Activated T-cell treated with anti-CD3 and anti-CD28 coated beads for 1 hour (primary cell): ENCODE measurements at regions not wholly inside any gene's neighbourhood (a gene's known extent, or its start where the extent isn't known, plus 50 kb on each side); places are given as distances from the start of the nearest gene placed in this dataset.
"Not testable (repeated sequence)": the region's sequence is repeated elsewhere in the genome, so short reads cannot be mapped to it uniquely, and the experiment has no call there.

Source experiments
- DNase-seq: peaks from one replicate; pipeline ENCODE4 v3.0.0-alpha.2; 2020; ENCODE audit warnings: low read depth

DNA sequence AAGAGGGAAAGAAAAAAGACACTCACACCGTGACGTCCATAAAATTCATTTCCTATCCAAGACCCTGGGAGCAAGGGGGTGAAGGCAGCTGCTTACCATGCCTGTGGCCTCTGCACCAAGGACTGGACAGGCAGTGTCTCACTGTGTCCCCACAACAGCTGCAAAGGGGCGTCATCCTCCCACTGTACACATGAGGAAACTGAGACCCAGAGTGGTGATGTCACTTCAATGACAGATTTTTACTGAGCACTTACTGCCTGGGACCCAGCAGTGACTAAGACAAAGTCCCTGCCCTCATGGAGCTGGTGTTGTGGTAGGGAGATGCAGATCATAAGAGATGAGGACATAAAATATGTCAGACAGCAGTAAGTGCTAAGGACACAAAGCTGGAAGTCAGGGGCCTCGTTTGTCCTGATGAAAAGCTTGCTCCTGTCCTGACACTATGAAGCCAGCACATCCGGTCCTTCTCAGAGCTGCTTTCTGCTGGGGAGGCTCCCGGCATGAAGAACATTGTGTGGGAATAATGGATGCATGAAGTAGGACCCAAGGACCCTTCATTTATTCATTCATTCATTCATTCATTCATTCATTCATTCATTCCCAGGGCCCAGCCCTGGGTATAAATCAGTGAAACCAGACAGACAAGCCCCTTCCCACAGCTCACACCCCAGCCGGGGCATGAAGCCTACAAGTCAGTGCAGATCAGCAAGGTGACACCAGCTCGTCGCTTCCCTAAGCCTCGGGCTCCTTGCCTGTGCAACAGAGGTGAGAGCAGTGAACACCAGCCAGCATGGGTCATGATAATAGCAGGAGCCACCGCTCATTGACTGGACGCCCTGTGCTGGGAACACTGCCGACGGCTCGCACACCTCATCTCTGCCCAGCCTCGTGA is 473.7 kb downstream of the MATN1 start:
- DNase-seq = no peak

DNA sequence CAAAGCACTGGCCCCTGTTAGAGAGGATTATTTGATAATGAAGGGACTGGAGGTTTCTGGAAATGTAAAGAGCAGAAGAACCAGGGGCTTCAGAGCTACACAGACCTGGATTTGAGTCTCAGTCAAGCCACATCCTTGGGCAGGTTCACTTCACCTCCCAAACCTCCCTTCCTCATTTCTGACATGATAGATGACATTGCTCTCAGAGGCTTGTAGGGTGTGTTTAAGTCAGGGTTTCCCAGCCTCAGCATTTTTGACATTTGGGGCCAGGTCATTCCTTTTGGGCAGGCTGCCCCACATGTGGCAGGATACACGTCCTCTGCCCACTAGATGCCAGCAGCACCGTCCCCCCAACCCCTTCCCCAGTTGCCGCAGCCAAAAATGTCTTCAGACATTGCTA is 474.6 kb downstream of the MATN1 start:
- DNase-seq = no peak

DNA sequence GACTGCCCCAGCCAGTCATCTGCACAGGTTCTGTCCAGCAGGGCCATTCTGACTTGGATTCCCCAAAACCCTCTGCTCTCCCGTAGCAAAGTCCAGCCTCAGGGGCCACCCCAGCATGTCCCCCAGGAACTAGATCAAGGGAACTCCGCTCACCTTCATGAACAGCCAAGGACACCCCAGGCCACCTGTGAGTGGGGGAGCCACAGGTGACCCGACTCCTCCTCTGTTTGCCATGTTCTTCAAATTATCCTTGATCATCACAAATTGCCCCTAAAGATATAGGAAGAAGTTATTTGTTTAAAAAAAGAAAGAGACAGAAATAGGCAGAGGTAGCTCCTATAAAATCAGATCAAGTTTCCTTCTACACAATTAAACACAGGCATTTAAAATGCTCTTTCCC is 475.0 kb downstream of the MATN1 start:
- no peak for DNase-seq

DNA sequence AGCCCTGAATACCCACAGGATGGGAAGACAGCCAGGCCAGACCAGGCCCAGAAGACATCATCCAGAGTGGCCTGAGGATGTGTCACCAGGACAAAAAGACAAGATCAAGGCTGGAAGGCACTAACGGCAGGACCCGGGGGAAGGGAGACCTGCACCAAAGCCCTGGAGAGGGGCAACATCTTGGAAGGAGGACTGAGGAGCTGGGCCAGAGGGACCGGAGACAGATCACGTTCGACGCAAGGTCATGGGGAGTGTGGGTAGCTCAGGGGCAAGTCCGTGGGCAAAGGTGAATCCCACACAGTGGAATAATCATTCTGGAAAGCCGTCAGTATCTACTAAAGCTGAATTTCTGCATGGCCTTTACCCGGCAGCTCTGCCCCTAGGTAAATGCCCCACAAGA is 478.6 kb downstream of the MATN1 start:
- no peak for DNase-seq

- DNase-seq = no peak
Measured at GRCh38 chr1:30242722-30243457, 480.5 kb downstream of the MATN1 start.

- no peak for DNase-seq
Measured at GRCh38 chr1:30242168-30242567, 481.2 kb downstream of the MATN1 start.

GRCh38 chr1:30241681-30242080 is 481.7 kb downstream of the MATN1 start:
- no peak for DNase-seq

GRCh38 chr1:30234091-30234490 is 489.3 kb downstream of the MATN1 start:
- no peak for DNase-seq

GRCh38 chr1:30232288-30232899 is 491.0 kb downstream of the MATN1 start:
- DNase-seq = no peak

DNA sequence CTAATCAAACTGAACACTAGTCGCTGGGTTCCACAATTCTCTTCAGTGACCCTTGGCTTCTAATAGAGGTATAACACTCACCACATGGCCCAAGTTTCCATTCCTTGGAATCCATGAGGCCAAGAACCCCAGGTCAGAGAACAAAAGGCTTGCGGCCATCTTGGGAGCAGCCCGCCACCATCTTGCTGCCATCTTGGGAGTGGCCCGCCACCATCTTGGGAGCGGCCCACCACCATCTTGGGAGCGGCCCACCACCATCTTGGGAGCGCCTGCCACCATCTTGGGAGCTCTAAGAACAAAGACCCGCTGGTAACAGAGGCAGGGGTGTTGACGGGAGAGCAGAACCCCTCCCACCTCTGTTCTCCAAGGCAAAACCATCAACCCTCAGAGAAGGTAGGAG is 493.4 kb downstream of the MATN1 start:
- no peak for DNase-seq

DNA sequence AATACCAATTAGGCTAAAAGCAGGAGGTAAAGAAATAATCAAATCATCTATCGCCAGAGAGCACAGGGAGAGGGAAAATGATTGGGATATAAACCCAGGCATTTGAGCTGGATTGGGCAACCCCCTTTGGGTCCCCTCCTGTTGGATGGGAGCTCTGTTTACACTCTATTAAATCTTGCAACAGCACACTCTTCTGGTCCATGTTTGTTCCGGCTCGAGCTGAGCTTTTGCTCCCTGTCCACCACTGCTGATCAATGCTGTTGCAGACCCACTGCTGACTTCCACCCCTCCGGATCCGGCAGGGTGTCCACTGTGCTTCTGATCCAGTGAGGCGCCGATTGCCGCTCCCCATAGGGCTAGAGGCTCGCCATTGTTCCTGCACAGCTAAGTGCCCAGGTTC is 493.8 kb downstream of the MATN1 start:
- DNase-seq = no peak

DNA sequence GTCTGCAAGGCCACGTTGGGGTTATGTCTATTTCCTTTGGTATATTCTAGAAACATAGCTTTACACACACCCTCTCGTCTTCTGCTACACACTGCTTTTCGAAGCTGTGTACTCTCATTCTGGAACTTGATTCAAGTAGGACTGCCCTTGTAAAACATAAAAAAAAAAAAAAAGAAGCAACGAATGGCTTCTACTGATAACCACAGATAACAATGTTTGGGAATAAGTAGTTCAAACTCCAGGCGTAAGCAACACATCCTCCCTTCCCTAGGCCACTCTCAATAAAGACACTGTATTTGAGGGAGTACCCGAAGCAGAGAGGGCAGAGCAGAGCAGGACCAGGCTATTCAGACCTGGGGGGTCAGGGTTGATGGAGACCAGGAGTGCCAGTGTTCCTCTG is 496.7 kb downstream of the MATN1 start:
- no peak for DNase-seq

DNA sequence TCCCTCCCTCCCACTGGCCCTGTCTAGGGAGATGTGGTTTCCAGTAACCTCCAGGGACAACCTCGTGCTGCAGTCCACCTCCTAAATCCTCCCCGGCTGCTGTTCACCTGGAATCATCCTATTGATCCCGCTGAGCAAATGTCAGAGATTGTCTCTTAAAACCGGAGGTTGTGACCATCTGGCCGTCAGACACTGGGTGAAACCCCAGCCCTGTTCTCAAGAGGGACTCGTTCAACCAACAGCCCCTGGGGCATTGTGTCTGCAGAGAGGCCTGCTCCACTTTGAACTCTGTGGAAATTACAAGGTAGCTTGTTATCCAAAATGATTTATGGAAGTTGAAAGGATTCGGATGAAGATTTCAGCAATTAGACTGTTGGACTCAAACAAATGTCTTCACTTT is 498.0 kb downstream of the MATN1 start:
- DNase-seq = no peak

DNA sequence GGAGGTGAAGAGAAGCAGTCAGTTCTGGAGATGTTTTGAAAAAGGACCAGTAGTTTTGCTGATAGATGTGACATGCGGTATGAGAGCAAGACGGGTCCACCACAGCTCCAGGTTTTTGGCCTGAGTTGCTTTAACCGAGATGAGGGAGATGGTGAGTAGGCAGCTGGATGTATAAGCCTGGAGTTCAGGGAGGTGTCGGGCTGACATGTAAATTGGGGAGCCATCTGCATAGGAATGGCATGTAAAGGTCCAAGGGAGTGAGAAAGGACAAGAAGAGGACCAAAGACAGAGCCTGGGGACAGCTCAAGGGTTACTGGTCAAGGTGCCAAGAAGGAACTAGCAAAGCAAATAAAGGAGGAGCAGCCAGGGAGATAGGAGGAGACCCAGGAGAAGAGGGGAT is 503.7 kb downstream of the MATN1 start:
- no peak for DNase-seq

DNA sequence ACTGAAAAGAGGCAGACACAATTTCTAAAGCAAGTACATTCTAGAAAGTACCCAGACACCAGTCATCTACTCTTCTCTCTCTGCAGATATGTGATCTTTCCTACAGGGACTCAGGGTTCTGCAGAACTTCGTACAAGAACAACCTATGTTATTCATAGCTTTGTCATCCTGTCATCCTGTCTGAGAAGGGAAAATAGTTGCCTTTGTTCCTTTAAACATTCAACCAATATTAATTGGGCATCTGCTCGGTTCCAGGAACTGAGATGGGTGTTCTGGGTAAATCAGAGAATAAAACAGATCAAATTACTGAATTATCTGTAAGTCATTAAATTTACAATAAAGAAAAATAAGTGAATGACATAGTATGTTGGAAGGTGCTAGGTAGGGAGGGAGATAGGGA is 504.9 kb downstream of the MATN1 start:
- no peak for DNase-seq

DNA sequence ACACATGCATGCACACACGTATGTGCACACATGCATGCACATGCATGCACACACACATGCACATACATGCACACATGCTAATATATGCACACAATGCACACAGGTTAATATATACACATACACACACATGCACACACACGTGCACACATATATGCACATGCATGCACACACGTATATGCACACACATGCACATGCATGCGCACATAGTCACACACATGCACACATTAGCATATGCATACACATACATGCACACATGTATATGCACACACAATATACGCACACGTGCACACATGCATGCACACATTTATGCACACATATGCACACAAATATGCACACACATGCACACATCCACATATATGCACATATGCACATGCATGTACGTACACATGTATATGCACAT is 506.8 kb downstream of the MATN1 start:
- DNase-seq = no peak

GRCh38 chr1:30213936-30214335 is 509.4 kb downstream of the MATN1 start:
- no peak for DNase-seq

DNA sequence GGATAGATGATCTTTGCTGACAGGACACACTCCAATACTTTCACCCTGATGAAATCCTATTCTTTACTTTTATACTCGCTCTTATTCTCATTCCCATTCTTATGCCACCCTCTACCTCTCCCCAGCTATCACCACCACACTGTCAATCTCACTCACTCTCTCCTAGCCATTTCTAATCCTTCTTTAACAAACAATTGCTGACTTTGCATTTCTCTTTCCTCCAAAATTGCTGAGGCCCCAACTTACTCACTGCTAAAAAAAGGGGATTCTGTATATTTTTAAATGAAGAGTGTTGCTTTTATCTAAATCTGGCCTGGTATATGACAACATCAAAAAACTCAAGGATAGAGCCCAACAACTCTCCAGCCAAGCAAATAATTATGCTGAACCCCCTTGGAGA is 515.4 kb downstream of the MATN1 start:
- DNase-seq = not testable (repeated sequence)

- not testable (repeated sequence) for DNase-seq
Measured at GRCh38 chr1:30206631-30207030, 516.8 kb downstream of the MATN1 start.

DNA sequence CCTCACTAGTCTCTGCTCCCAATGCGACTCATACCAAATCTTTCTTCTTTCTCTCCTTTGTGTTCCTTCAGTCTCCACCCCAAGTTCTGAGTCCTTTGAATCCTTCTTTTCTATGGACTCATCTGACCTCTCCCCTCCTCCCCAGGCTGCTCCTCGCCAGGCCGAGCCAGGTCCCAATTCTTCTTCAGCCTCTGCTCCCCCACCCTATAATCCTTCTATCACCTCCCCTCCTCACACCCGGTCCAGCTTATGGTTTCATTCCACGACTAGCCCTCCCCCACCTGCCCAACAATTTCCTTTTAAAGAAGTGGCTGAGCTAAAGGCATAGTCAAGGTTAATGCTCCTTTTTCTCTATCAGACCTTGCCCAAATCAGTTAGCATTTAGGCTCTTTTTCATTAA is 518.5 kb downstream of the MATN1 start:
- not testable (repeated sequence) for DNase-seq

GRCh38 chr1:30201015-30201414 is 522.4 kb downstream of the MATN1 start:
- DNase-seq = no peak

- DNase-seq = no peak
Measured at GRCh38 chr1:30200161-30200560, 523.2 kb downstream of the MATN1 start.

DNA sequence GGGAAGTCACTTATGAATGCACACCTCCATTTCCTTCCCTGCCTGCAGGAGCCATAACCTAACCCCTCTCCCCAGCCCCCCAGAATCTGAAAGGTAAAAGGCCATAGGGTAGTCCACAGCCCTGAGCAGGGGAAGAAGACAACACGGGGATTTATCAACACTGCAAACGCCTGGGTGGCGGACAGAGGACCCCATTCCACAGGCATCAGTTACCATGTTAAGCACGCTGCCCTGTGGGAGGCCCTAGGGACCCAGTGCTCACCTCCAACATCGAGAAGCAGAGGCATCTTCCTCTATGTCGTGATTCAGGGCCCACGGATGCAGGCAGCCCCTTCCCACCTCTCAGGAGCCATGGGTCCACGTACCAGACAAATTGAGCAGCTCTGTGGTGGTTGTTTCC is 523.8 kb downstream of the MATN1 start:
- no peak for DNase-seq
